HCT116 (cell line): ENCODE measurements at regions not wholly inside any gene's neighbourhood (a gene's known extent, or its start where the extent isn't known, plus 50 kb on each side); places are given as distances from the start of the nearest gene placed in this dataset.

Experiments used
- ATAC-seq: fragments of 200-7000 bp; cut with Tn5 transposase; 2 replicates; pipeline ENCODE4 v1.9.1; 2020; ENCODE audit warnings: mild to moderate bottlenecking, moderate library complexity
- BruUV-seq: library from RNA; stranded (reverse); fragments of 400-500 nt; replicated peaks from 2 replicates; lab custom pipeline; 2021; lab: Mats Ljungman, UMichigan
- CTCF ChIA-PET: fragments of 300-600 bp; sonication (Branson Sonifier 250); formaldehyde crosslinking; loops from one replicate; lab custom pipeline; 2021; ENCODE audit warnings: antibody characterized with exemption; lab: Charles Lee
- POLR2A ChIA-PET: fragments of 300-600, 350-600 bp; sonication (Branson Sonifier 250); formaldehyde crosslinking; loops from one replicate; lab custom pipeline; 2021; ENCODE audit warnings: antibody characterized with exemption; lab: Charles Lee
- RAD21 ChIA-PET, 2 experiments: fragments of 300-600 bp; sonication (Branson Sonifier 250); formaldehyde crosslinking; loops; one replicate each; lab custom pipeline; 2023; ENCODE audit warnings: low total read pairs in 2 of 2; ENCODE audit not compliant: uncharacterized antibody in 2 of 2, unreplicated experiment in 2 of 2, low non-redundant PET in 1 of 2; lab: Charles Lee
- DNase-seq: peaks from one replicate; pipeline ENCODE4 v3.0.0-alpha.2; 2010; ENCODE audit warnings: low read depth, low spot score
- H2AFZ ChIP-seq: fragments of 200-600 bp; shearing (Covaris generic), sonication (generic); 2 replicates; pipeline ENCODE4 v1.6.1; 2017; ENCODE audit warnings: low read depth, mixed run types, mixed read lengths, antibody characterized with exemption, low read length; ENCODE audit not compliant: poor library complexity, severe bottlenecking
- H3K27ac ChIP-seq: 2 replicates; pipeline ENCODE4 v1.5.1; 2012; ENCODE audit warnings: low read depth, low read length
- H3K27me3 ChIP-seq: fragments of 200-600 bp; sonication (generic); 2 replicates; pipeline ENCODE4 v1.6.1; 2016; ENCODE audit warnings: mixed run types, low read length, mixed read lengths; ENCODE audit not compliant: insufficient read depth
- H3K36me3 ChIP-seq, 2 experiments: fragments of 200-500 bp in 1 of 2; fragments of 200-600 bp in 1 of 2; sonication (Bioruptor generic) in 1 of 2; sonication (generic) in 1 of 2; 2 replicates each; pipeline versions ENCODE4 v1.5.1 to v1.6.1; 2014 to 2016; ENCODE audit warnings: low read length in 2 of 2, inconsistent platforms in 1 of 2, mixed read lengths in 1 of 2, mixed run types in 1 of 2; ENCODE audit not compliant: insufficient read depth in 2 of 2, control insufficient read depth in 1 of 2
- H3K4me1 ChIP-seq, 2 experiments: fragments of 200-600 bp in 1 of 2; sonication (generic) in 1 of 2; 2 replicates each; pipeline versions ENCODE4 v1.5.1 to v1.6.1; 2012 to 2017; ENCODE audit warnings: low read length in 2 of 2, inconsistent platforms in 1 of 2, mild to moderate bottlenecking in 1 of 2, mixed read lengths in 1 of 2, mixed run types in 1 of 2, moderate library complexity in 1 of 2; ENCODE audit not compliant: insufficient read depth in 2 of 2, control insufficient read depth in 1 of 2
- H3K4me2 ChIP-seq: fragments of 200-600 bp; sonication (generic); 2 replicates; pipeline ENCODE4 v1.6.1; 2017; ENCODE audit warnings: mixed run types, low read length, mixed read lengths
- H3K4me3 ChIP-seq, 2 experiments: fragments of 200-600 bp in 1 of 2; sonication (generic) in 1 of 2; replicated peaks in 1 of 2; 2 replicates each; pipeline ENCODE4 v1.5.1; 2011 to 2016; ENCODE audit warnings: low read length in 2 of 2, control low read depth in 1 of 2, low read depth in 1 of 2, mild to moderate bottlenecking in 1 of 2, mixed read lengths in 1 of 2, mixed run types in 1 of 2
- H3K79me2 ChIP-seq: fragments of 200-600 bp; sonication (generic); 2 replicates; pipeline ENCODE4 v1.6.1; 2017; ENCODE audit warnings: mild to moderate bottlenecking, mixed run types, low read length, moderate library complexity, mixed read lengths; ENCODE audit not compliant: insufficient read depth
- H3K9ac ChIP-seq: fragments of 200-600 bp; sonication (generic); 2 replicates; pipeline ENCODE4 v1.6.1; 2016; ENCODE audit warnings: low read length, mixed read lengths
- H3K9me2 ChIP-seq: fragments of 200-600 bp; sonication (generic), shearing (Covaris generic); 2 replicates; pipeline ENCODE4 v1.6.1; 2017; ENCODE audit warnings: mixed run types, mild to moderate bottlenecking, moderate library complexity; ENCODE audit not compliant: insufficient read depth
- H3K9me3 ChIP-seq, 2 experiments: fragments of 200-500 bp in 1 of 2; fragments of 200-600 bp in 1 of 2; sonication (Bioruptor generic) in 1 of 2; sonication (generic) in 1 of 2; 2 replicates each; pipeline ENCODE4 v1.6.1; 2014 to 2017; ENCODE audit warnings: low read length in 2 of 2, mixed read lengths in 2 of 2, inconsistent platforms in 1 of 2, low read depth in 1 of 2, mild to moderate bottlenecking in 1 of 2, mixed run types in 1 of 2, moderate library complexity in 1 of 2; ENCODE audit not compliant: control insufficient read depth in 1 of 2, insufficient read depth in 1 of 2
- H4K20me1 ChIP-seq: fragments of 200-600 bp; sonication (generic), shearing (Covaris generic); 2 replicates; pipeline ENCODE4 v1.6.1; 2017; ENCODE audit warnings: mixed run types, mild to moderate bottlenecking, moderate library complexity; ENCODE audit not compliant: insufficient read depth
- EGR1 ChIP-seq: IDR thresholded peaks from 2 replicates; pipeline ENCODE4 v1.6.1; 2012; ENCODE audit warnings: low read depth
- EZH2phosphoT487 ChIP-seq: fragments of 200-600 bp; IDR thresholded peaks from 2 replicates; pipeline ENCODE4 v1.6.1; 2018; ENCODE audit warnings: antibody characterized with exemption, borderline replicate concordance
- TCF7L2 ChIP-seq: IDR thresholded peaks from 2 replicates; pipeline ENCODE4 v1.7.0; 2011; ENCODE audit warnings: borderline replicate concordance, inconsistent platforms; ENCODE audit not compliant: insufficient read depth, insufficient read length; ENCODE audit errors: extremely low read depth
- intact Hi-C: fragments of 100-400 bp; cut with micrococcal nuclease; formaldehyde crosslinking; loops from 2 replicates; pipeline ENCODE4 v1.10.0; 2022
- TF ChIP-seq, protein P1 (sequence below), 3 experiments: fragments of 200-600 bp in 1 of 3; sonication (generic) in 1 of 3; IDR thresholded peaks in 2 of 3; conservative IDR thresholded peaks in 1 of 3; 2 replicates each; pipeline ENCODE4 v1.5.1; 2012 to 2017; ENCODE audit warnings: low read depth in 2 of 3, low read length in 2 of 3, antibody characterized with exemption in 1 of 3, borderline replicate concordance in 1 of 3, control low read depth in 1 of 3, mild to moderate bottlenecking in 1 of 3, mixed read lengths in 1 of 3, mixed run types in 1 of 3, moderate library complexity in 1 of 3; ENCODE audit not compliant: insufficient read depth in 1 of 3

DNA sequence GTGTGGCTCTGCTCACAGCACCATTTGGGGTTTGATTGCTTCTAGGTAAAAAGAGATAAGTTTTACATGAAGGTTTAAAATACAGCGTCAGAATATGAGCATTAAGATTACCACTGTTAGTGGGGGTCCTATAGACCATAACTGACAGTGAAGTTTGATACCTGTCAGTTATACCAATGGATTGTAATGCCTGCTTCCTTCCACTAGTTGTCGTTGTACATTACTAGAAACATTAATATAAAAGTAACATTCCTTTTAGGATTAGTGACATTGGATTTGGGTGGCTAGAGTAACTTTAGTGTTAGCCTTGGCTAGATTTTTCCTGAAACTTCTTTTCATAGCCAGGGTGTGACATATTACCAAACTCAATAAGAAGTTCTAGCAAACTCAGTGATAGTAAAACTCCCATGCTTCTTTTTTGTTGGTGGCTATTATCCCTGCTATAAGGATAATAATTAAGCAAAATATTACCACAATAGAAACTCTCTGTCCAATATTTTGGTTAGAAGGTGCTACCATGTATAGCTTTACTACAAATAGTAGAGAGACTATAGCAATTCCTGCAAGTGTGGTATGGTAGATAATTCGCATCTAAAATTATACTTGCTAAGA lies 57.1 kb downstream of the FAM181B start:
- no peak overlapping the region for H3K4me3 ChIP-seq
- no TSS peak for BruUV-seq
- H3K4me2 ChIP-seq: no peak overlapping the region
- no peak overlapping the region for H2AFZ ChIP-seq
- ChIA-PET CTCF (interaction anchor here (1.5 kb wide), 1 partner anchor 19 kb away, joined by 4 read pairs; no protein-coding TSS in a partner anchor), POLR2A (no interaction called here), RAD21 (no interaction called here)
- TF ChIP-seq, protein P1, sequence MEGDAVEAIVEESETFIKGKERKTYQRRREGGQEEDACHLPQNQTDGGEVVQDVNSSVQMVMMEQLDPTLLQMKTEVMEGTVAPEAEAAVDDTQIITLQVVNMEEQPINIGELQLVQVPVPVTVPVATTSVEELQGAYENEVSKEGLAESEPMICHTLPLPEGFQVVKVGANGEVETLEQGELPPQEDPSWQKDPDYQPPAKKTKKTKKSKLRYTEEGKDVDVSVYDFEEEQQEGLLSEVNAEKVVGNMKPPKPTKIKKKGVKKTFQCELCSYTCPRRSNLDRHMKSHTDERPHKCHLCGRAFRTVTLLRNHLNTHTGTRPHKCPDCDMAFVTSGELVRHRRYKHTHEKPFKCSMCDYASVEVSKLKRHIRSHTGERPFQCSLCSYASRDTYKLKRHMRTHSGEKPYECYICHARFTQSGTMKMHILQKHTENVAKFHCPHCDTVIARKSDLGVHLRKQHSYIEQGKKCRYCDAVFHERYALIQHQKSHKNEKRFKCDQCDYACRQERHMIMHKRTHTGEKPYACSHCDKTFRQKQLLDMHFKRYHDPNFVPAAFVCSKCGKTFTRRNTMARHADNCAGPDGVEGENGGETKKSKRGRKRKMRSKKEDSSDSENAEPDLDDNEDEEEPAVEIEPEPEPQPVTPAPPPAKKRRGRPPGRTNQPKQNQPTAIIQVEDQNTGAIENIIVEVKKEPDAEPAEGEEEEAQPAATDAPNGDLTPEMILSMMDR (IDR thresholded peaks at IDR 0.05 in 2 of 3, conservative IDR thresholded peaks at IDR 0.05 in 1 of 3; ENCODE audit: borderline replicate concordance in 1 of 3, insufficient read depth in 1 of 3, low read depth in 2 of 3, low read length in 2 of 3): peak; percentile 17 to 74 (median 59); a peak in 5 of 6 replicates
- TF ChIP-seq EGR1: no peak
- no peaks in the 10 kb centered on the region for H3K9me2 ChIP-seq
- H3K9me3 ChIP-seq: no peaks in the 10 kb centered on the region
- peak; percentile 60; the same call in 1 of the 2 replicates for ATAC-seq
- H3K27me3 ChIP-seq: no peaks in the 10 kb centered on the region
- H3K9ac ChIP-seq: no peak overlapping the region
- DNase-seq: no peak
- intact Hi-C loops: no loop called here
- H3K27ac ChIP-seq: no peak overlapping the region
- no peaks in the 10 kb centered on the region for H4K20me1 ChIP-seq
- H3K36me3 ChIP-seq: no peaks in the 10 kb centered on the region
- H3K79me2 ChIP-seq: no peaks in the 10 kb centered on the region
- H3K4me1 ChIP-seq: no peaks in the 10 kb centered on the region

DNA sequence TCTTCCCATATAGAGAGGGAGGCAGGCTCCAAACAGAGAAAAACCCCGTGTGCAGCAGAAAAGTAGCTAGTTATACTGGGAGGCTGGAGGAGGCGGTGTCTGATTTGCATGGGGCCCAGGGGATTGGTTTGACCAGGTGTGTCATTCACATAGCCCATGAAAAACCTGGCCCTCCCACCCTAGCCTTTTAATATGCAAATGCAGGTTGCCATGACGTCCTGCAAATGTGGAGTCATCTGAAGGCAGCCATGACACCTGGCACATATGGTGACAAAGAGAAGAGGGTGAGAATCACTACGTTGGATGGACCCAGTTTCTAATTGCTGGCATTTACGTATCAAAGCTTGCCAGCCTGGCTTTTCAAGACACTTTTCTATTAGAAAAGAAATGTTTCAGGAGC lies 57.8 kb downstream of the FAM181B start:
- no peaks in the 10 kb centered on the region for H3K4me1 ChIP-seq
- H3K9ac ChIP-seq: no peak overlapping the region
- no peaks in the 10 kb centered on the region for H3K9me3 ChIP-seq
- TF ChIP-seq TCF7L2: no peak
- TF ChIP-seq EZH2phosphoT487: no peak
- TF ChIP-seq, all 23 proteins: peak for 0
- RAD21 ChIA-PET: no interaction called here
- no peak overlapping the region for H3K4me3 ChIP-seq
- DNase-seq: no peak
- no peak overlapping the region for H3K4me2 ChIP-seq
- H3K9me2 ChIP-seq: no peaks in the 10 kb centered on the region
- intact Hi-C loops: no loop called here
- ATAC-seq: no peak
- no peaks in the 10 kb centered on the region for H3K27me3 ChIP-seq
- POLR2A ChIA-PET: no interaction called here
- CTCF ChIA-PET: no interaction called here
- H3K36me3 ChIP-seq: no peaks in the 10 kb centered on the region
- H2AFZ ChIP-seq: no peak overlapping the region
- no peaks in the 10 kb centered on the region for H4K20me1 ChIP-seq
- no TSS peak for BruUV-seq
- H3K79me2 ChIP-seq: no peaks in the 10 kb centered on the region
- H3K27ac ChIP-seq: no peak overlapping the region
